Astrocyte of the spinal cord (primary cell): ENCODE measurements at regions not wholly inside any gene's neighbourhood (a gene's known extent, or its start where the extent isn't known, plus 50 kb on each side); places are given as distances from the start of the nearest gene placed in this dataset.

Experiments used
- DNase-seq: peaks from one replicate; pipeline ENCODE4 v3.0.0; 2011; ENCODE audit warnings: low read depth, low spot score
- H3K4me3 ChIP-seq: 2 replicates; pipeline ENCODE4 v1.5.1; 2011; ENCODE audit warnings: low read depth, mild to moderate bottlenecking, low read length, moderate library complexity
- CTCF ChIP-seq: IDR thresholded peaks from 2 replicates; pipeline ENCODE4 v1.5.1; 2012; ENCODE audit warnings: low read depth, mild to moderate bottlenecking, low read length, inconsistent platforms
- in situ Hi-C: cut with HindIII; loops from 2 replicates; pipeline ENCODE4 v1.10.0; 2017; ENCODE audit warnings: low sequenced_read_pairs

DNA sequence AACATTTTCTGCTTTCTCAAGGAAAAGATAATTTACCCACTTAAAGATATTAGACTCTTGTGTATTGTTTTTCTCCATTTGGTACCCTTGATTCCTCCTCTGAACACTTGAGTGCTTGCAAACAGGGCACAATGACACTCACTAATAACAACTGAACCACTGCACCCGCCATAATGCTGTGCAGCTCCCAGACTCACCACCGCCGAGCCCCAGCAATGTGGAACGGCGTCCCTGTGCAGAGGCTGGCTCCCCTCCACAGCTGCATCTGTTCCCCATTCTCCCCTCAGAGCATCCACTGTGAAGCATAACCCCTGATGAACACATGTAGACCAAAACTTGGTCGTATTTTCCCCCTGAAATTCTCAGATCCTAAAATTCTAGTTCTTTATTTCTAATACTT is 276.2 kb upstream of the PLSCR5 start:
- in situ Hi-C loops, result no loop called here
- TF ChIP-seq CTCF, result no peak

GRCh38 chr3:146873748-146874147 is 268.6 kb upstream of the PLSCR5 start:
- no peak overlapping the region for H3K4me3 ChIP-seq
- no peak for TF ChIP-seq CTCF
- no peak for DNase-seq
- in situ Hi-C loops, result no loop called here

More for the DNA sequence above, 276.2 kb upstream of the PLSCR5 start:
- DNase-seq, result no peak
- no peak overlapping the region for H3K4me3 ChIP-seq

- no peak for TF ChIP-seq CTCF
- H3K4me3 ChIP-seq, result no peak overlapping the region
- in situ Hi-C loops, result no loop called here
- DNase-seq, result no peak
Measured at GRCh38 chr3:146865175-146865755, 260.1 kb upstream of the PLSCR5 start.

DNA sequence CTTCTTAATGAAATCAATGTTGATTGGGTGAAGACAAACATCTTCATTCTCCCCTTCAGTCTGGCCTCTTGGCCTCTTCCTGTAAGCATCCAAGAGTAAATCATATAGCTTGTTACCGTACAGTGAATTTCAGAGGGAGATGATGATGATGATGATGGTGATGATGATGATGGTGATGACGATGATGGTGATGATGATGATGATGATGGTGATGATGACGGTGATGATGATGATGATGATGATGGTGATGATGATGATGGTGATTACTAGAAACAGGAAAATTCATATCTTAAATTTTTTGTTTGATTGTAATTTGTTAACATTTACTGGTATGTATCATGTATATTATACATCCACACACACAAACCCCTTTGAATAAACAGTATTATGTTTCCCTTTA is 256.1 kb upstream of the PLSCR5 start:
- no peak for TF ChIP-seq CTCF
- no peak for DNase-seq
- H3K4me3 ChIP-seq, result no peak overlapping the region
- in situ Hi-C loops, result no loop called here

DNA sequence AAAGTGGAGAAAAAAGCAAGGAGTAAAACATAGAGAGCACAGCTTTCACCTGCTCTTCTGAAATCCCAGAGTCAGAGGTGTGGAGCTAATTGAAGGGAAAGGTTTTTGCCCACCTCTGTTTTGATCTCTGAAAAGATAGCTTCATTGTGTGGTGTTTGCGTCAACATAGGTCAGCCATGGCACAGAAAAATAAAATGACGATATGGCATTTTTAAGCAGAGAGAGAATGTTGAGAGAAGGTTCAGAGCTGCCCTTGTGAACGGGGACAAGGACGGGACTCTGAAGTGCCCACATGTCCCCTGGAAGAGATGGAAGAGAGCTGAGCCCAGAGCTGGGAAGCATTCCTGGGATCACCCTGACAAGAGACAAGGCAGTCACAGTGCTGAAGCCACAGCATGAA is 249.4 kb upstream of the PLSCR5 start:
- no peak overlapping the region for H3K4me3 ChIP-seq
- in situ Hi-C loops, result no loop called here
- no peak for DNase-seq
- no peak for TF ChIP-seq CTCF

DNA sequence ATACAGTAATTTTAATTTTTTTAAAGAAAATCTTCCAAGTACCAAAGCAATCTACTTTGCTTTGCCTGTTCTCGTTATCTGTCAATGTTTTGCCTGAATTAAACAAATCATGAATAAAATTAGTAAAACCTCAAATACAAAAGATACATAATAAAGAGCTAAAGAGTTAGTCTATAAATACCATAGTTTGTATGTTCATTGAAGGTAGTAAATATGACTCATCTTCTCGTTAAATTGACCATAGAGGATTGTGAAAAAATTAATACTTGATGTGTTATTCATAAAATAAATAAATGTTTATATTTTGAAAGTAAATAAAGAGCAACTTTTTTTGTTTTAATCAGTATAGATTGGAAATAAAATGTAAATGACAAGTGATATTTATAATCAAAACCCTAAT is 246.5 kb upstream of the PLSCR5 start:
- in situ Hi-C loops, result no loop called here
- no peak for DNase-seq
- no peak overlapping the region for H3K4me3 ChIP-seq
- no peak for TF ChIP-seq CTCF

DNA sequence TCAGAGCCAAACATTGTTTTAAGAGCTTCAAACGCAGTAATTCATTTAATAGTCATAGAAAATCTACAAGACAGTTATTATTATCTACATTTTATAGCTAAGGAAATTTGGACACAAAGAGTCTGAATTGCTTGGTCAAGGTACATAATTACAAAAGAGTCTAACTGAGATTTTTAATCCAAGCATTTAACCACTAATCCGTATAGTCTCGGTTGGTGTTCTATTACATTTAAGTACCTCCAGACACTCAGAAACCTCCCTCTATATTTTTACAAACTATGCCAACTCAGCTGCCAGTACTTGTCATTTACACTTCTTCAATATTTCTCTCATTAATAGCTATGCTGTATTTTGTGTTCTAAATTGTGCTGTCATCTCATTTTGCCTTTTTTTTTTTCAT is 240.2 kb upstream of the PLSCR5 start:
- DNase-seq, result no peak
- no peak overlapping the region for H3K4me3 ChIP-seq
- TF ChIP-seq CTCF, result no peak
- in situ Hi-C loops, result no loop called here
